NT2/D1 (cell line): ENCODE measurements at regions not wholly inside any gene's neighbourhood (a gene's known extent, or its start where the extent isn't known, plus 50 kb on each side); places are given as distances from the start of the nearest gene placed in this dataset.

ENCODE experiments used
- SUZ12 ChIP-seq: IDR thresholded peaks from 2 replicates; pipeline ENCODE4 v1.6.1; 2011; ENCODE audit not compliant: insufficient read length, insufficient read depth; ENCODE audit errors: extremely low read depth
- YY1 ChIP-seq: IDR thresholded peaks from 2 replicates; pipeline ENCODE4 v1.6.1; 2011; ENCODE audit not compliant: insufficient read length, insufficient read depth
- ZNF274 ChIP-seq: IDR thresholded peaks from 2 replicates; pipeline ENCODE4 v1.6.1; 2011; ENCODE audit warnings: mild to moderate bottlenecking, low read depth, low read length

- TF ChIP-seq ZNF274 (no peak), YY1 (no peak), SUZ12 (no peak)
Measured at GRCh38 chr1:115555446-115555845, 86.3 kb upstream of the VANGL1 start.
